ENCODE measurements at regions not wholly inside any gene's neighbourhood (a gene's known extent, or its start where the extent isn't known, plus 50 kb on each side); places are given as distances from the start of the nearest gene placed in this dataset.

GRCh38 chr11:91081440-91082043 lies 858.7 kb upstream of the CHORDC1 start:
- no peak for TF ChIP-seq REST (IDR thresholded peaks at IDR 0.05; ENCODE audit: low read depth)
- no peak for TF ChIP-seq RAD21 (IDR thresholded peaks at IDR 0.05; ENCODE audit: low read depth)
- no peak for TF ChIP-seq EP300 (IDR thresholded peaks at IDR 0.05; ENCODE audit: borderline replicate concordance)
- no peak for TF ChIP-seq FOXM1 (IDR thresholded peaks at IDR 0.05; ENCODE audit: borderline replicate concordance, low read depth)
- no peak for TF ChIP-seq USF1 (IDR thresholded peaks at IDR 0.05)
- no peak for TF ChIP-seq MAX (IDR thresholded peaks at IDR 0.05)
- no peak for TF ChIP-seq NFIC (IDR thresholded peaks at IDR 0.05)
- no peak for TF ChIP-seq TAF1 (IDR thresholded peaks at IDR 0.05; ENCODE audit: low read depth)
- no peak for TF ChIP-seq EGR1 (IDR thresholded peaks at IDR 0.05)
- TF ChIP-seq ZBTB7A (IDR thresholded peaks at IDR 0.05; ENCODE audit: low read depth) = no peak
- TF ChIP-seq CEBPB (IDR thresholded peaks at IDR 0.05) = no peak
- TF ChIP-seq TEAD4 (IDR thresholded peaks at IDR 0.05) = no peak
- no peak for TF ChIP-seq TCF12 (IDR thresholded peaks at IDR 0.05; ENCODE audit: low read depth)
- no peak for TF ChIP-seq CREB1 (IDR thresholded peaks at IDR 0.05; ENCODE audit: low read depth)
- TF ChIP-seq YY1 (IDR thresholded peaks at IDR 0.05; ENCODE audit: low read depth) = no peak

- TF ChIP-seq TCF12 (IDR thresholded peaks at IDR 0.05; ENCODE audit: low read depth) (no peak), FOXM1 (IDR thresholded peaks at IDR 0.05; ENCODE audit: borderline replicate concordance, low read depth) (no peak)
Observed at GRCh38 chr11:91078221-91078620, 855.4 kb upstream of the CHORDC1 start.

- TF ChIP-seq NFIC (IDR thresholded peaks at IDR 0.05) (no peak), REST (IDR thresholded peaks at IDR 0.05; ENCODE audit: low read depth) (no peak), RAD21 (IDR thresholded peaks at IDR 0.05; ENCODE audit: low read depth) (no peak), CREB1 (IDR thresholded peaks at IDR 0.05; ENCODE audit: low read depth) (no peak), TCF12 (IDR thresholded peaks at IDR 0.05; ENCODE audit: low read depth) (no peak), TEAD4 (IDR thresholded peaks at IDR 0.05) (no peak), FOXM1 (IDR thresholded peaks at IDR 0.05; ENCODE audit: borderline replicate concordance, low read depth) (no peak), ZBTB7A (IDR thresholded peaks at IDR 0.05; ENCODE audit: low read depth) (no peak), EGR1 (IDR thresholded peaks at IDR 0.05) (no peak), YY1 (IDR thresholded peaks at IDR 0.05; ENCODE audit: low read depth) (no peak), USF1 (IDR thresholded peaks at IDR 0.05) (no peak), TAF1 (IDR thresholded peaks at IDR 0.05; ENCODE audit: low read depth) (no peak), MAX (IDR thresholded peaks at IDR 0.05) (no peak), CEBPB (IDR thresholded peaks at IDR 0.05) (no peak), EP300 (IDR thresholded peaks at IDR 0.05; ENCODE audit: borderline replicate concordance) (no peak)
Observed at GRCh38 chr11:91075032-91075695, 852.3 kb upstream of the CHORDC1 start.

GRCh38 chr11:91067666-91068065 lies 844.8 kb upstream of the CHORDC1 start:
- TF ChIP-seq USF1 (IDR thresholded peaks at IDR 0.05) (no peak), REST (IDR thresholded peaks at IDR 0.05; ENCODE audit: low read depth) (no peak), EP300 (IDR thresholded peaks at IDR 0.05; ENCODE audit: borderline replicate concordance) (no peak), TEAD4 (IDR thresholded peaks at IDR 0.05) (no peak), FOXM1 (IDR thresholded peaks at IDR 0.05; ENCODE audit: borderline replicate concordance, low read depth) (no peak)

All from Ishikawa (cell line).